Progenitor cell of endocrine pancreas (in vitro differentiated cells): ENCODE measurements at regions not wholly inside any gene's neighbourhood (a gene's known extent, or its start where the extent isn't known, plus 50 kb on each side); places are given as distances from the start of the nearest gene placed in this dataset.

ENCODE experiments used
- DNase-seq: peaks from one replicate; pipeline ENCODE4 v3.0.0; 2021; ENCODE audit warnings: low spot score; ENCODE audit not compliant: unreplicated experiment
- H3K27ac Mint-ChIP-seq: 2 replicates; pipeline ENCODE4 v1.8.0; 2021; ENCODE audit warnings: mild to moderate bottlenecking, moderate library complexity, mixed read lengths
- H3K27me3 Mint-ChIP-seq: 2 replicates; pipeline ENCODE4 v1.8.0; 2021; ENCODE audit warnings: mixed read lengths
- H3K36me3 Mint-ChIP-seq: 2 replicates; pipeline ENCODE4 v1.8.0; 2022; ENCODE audit warnings: mixed read lengths; ENCODE audit not compliant: insufficient read depth
- H3K4me1 Mint-ChIP-seq: 2 replicates; pipeline ENCODE4 v1.8.0; 2021; ENCODE audit warnings: low read depth, mixed read lengths
- H3K4me3 Mint-ChIP-seq: 2 replicates; pipeline ENCODE4 v1.8.0; 2021; ENCODE audit warnings: low read depth, mild to moderate bottlenecking, moderate library complexity, mixed read lengths
- H3K9me3 Mint-ChIP-seq: 2 replicates; pipeline ENCODE4 v1.8.0; 2021; ENCODE audit warnings: low read depth, mixed read lengths
- TF ChIP-seq, protein P1 (sequence below): fragments of 200-600 bp; sonication (generic); IDR thresholded peaks from one replicate; pipeline ENCODE4 v1.5.0; 2021; ENCODE audit warnings: antibody characterized with exemption, mild to moderate bottlenecking; ENCODE audit not compliant: unreplicated experiment

GRCh38 chr10:84606428-84606827 is 278.0 kb downstream of the CCSER2 start:
- Mint-ChIP-seq H3K4me3 (no peak overlapping the region), H3K36me3 (no peaks in the 10 kb centered on the region), H3K9me3 (no peaks in the 10 kb centered on the region), H3K4me1 (no peaks in the 10 kb centered on the region), H3K27me3 (peaks cover 25% of the 10 kb centered on the region), H3K27ac (no peak overlapping the region)
- DNase-seq, result no peak
- TF ChIP-seq, protein P1, sequence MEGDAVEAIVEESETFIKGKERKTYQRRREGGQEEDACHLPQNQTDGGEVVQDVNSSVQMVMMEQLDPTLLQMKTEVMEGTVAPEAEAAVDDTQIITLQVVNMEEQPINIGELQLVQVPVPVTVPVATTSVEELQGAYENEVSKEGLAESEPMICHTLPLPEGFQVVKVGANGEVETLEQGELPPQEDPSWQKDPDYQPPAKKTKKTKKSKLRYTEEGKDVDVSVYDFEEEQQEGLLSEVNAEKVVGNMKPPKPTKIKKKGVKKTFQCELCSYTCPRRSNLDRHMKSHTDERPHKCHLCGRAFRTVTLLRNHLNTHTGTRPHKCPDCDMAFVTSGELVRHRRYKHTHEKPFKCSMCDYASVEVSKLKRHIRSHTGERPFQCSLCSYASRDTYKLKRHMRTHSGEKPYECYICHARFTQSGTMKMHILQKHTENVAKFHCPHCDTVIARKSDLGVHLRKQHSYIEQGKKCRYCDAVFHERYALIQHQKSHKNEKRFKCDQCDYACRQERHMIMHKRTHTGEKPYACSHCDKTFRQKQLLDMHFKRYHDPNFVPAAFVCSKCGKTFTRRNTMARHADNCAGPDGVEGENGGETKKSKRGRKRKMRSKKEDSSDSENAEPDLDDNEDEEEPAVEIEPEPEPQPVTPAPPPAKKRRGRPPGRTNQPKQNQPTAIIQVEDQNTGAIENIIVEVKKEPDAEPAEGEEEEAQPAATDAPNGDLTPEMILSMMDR, result no peak

GRCh38 chr10:84607044-84607443 is 278.7 kb downstream of the CCSER2 start:
- no peaks in the 10 kb centered on the region for H3K9me3 Mint-ChIP-seq
- no peak overlapping the region for H3K27ac Mint-ChIP-seq
- H3K4me3 Mint-ChIP-seq, result no peak overlapping the region
- no peaks in the 10 kb centered on the region for H3K36me3 Mint-ChIP-seq
- no peak for DNase-seq
- TF ChIP-seq, protein P1, result no peak
- H3K27me3 Mint-ChIP-seq, result peaks cover 25% of the 10 kb centered on the region
- H3K4me1 Mint-ChIP-seq, result no peaks in the 10 kb centered on the region

DNA sequence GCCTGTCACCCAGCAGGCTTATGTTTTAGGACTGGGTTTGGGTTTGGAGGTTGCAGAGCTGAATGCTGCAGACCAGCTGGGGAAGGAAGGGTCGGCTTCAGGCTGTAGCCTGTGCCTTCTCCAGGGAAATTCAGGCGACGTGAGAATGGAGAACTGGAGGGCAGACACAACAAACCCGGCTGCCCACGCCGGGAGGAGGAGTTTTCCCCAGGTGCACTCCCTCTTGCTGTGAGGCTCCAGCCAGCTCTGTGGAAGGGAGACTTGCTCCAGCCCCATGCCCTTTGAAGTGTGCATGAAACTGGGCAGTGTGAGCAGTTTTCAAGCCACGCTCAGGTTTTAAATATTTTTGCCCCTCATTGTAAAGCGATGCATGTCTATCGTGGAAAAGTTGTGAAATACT is 279.1 kb downstream of the CCSER2 start:
- Mint-ChIP-seq H3K4me1 (no peaks in the 10 kb centered on the region), H3K9me3 (no peaks in the 10 kb centered on the region), H3K27me3 (peaks cover 25% of the 10 kb centered on the region), H3K4me3 (no peak overlapping the region), H3K36me3 (no peaks in the 10 kb centered on the region), H3K27ac (no peak overlapping the region)
- TF ChIP-seq, protein P1, result no peak
- no peak for DNase-seq

- no peaks in the 10 kb centered on the region for H3K4me1 Mint-ChIP-seq
- peaks cover 30% of the 10 kb centered on the region for H3K27me3 Mint-ChIP-seq
- TF ChIP-seq, protein P1, result no peak
- H3K27ac Mint-ChIP-seq, result no peak overlapping the region
- no peak overlapping the region for H3K4me3 Mint-ChIP-seq
- no peak for DNase-seq
- H3K36me3 Mint-ChIP-seq, result no peaks in the 10 kb centered on the region
- H3K9me3 Mint-ChIP-seq, result no peaks in the 10 kb centered on the region
These were observed 279.7 kb downstream of the CCSER2 start for GRCh38 chr10:84608126-84608525.

GRCh38 chr10:84613336-84614021 is 285.1 kb downstream of the CCSER2 start:
- no peaks in the 10 kb centered on the region for H3K36me3 Mint-ChIP-seq

More at GRCh38 chr10:84613336-84614021, 285.1 kb downstream of the CCSER2 start:
- peaks cover 11% of the 10 kb centered on the region for H3K27me3 Mint-ChIP-seq
- H3K4me3 Mint-ChIP-seq, result peak overlapping the region; percentile 1
- peak; percentile 34 for DNase-seq
- TF ChIP-seq, protein P1, result peak; percentile 80
- H3K4me1 Mint-ChIP-seq, result no peaks in the 10 kb centered on the region
- H3K27ac Mint-ChIP-seq, result no peak overlapping the region
- H3K9me3 Mint-ChIP-seq, result peaks cover 3% of the 10 kb centered on the region
